ENCODE measurements at regions not wholly inside any gene's neighbourhood (a gene's known extent, or its start where the extent isn't known, plus 50 kb on each side); places are given as distances from the start of the nearest gene placed in this dataset.

GRCh38 chr10:4073912-4074311 lies 288.9 kb upstream of the KLF6 start:
- in situ Hi-C loops (cut with HindIII; ENCODE audit: low pct_unique_long_range_greater_than_20kb, low sequenced_read_pairs) (no loop called here), intact Hi-C loops (cut with micrococcal nuclease; ENCODE audit: unreplicated experiment) (no loop called here)
- no TSS peak for BruUV-seq (replicated peaks)
- ChIA-PET CTCF (no interaction called here), POLR2A (no interaction called here)
- no peaks in the 10 kb centered on the region for H3K4me1 ChIP-seq (ENCODE audit: control insufficient read depth, insufficient read depth, low read length)
- TF ChIP-seq TCF7L2 (IDR thresholded peaks at IDR 0.05; ENCODE audit: low read depth, low read length): no peak
- no peak for TF ChIP-seq REST (IDR thresholded peaks at IDR 0.05; ENCODE audit: insufficient read depth in 1 of 2, low read depth in 2 of 2, low read length in 1 of 2)
- no peak for TF ChIP-seq CTCF (IDR thresholded peaks at IDR 0.05)
- TF ChIP-seq SIN3A (IDR thresholded peaks at IDR 0.05; ENCODE audit: borderline replicate concordance, insufficient read depth, low read depth, low read length): no peak
- TF ChIP-seq POLR2AphosphoS5 (IDR thresholded peaks at IDR 0.05; ENCODE audit: low read depth, low read length): no peak
- ATAC-seq (no peak), DNase-seq (ENCODE audit: low read depth, low spot score) (no peak)
- H3K36me3 ChIP-seq (ENCODE audit: control insufficient read depth, insufficient read depth, low read length): no peaks in the 10 kb centered on the region
- no peaks in the 10 kb centered on the region for H3K27me3 ChIP-seq (ENCODE audit: control insufficient read depth, insufficient read depth, low read length)
- peak overlapping the region; percentile 11; the same call in 1 of the 2 replicates for H3K27ac ChIP-seq (ENCODE audit: low read length)
- no peak overlapping the region for H3K4me3 ChIP-seq (ENCODE audit: low read depth in 2 of 2, low read length in 2 of 2)
- peaks cover 4% of the 10 kb centered on the region; the same call in 1 of the 2 replicates for H3K9me3 ChIP-seq (ENCODE audit: control insufficient read depth, insufficient read depth, low read depth, low read length)

GRCh38 chr10:4070921-4071660 lies 286.1 kb upstream of the KLF6 start:
- intact Hi-C loops (cut with micrococcal nuclease; ENCODE audit: unreplicated experiment) (no loop called here), in situ Hi-C loops (cut with HindIII; ENCODE audit: low pct_unique_long_range_greater_than_20kb, low sequenced_read_pairs) (no loop called here)
- H3K27me3 ChIP-seq (ENCODE audit: control insufficient read depth, insufficient read depth, low read length): no peaks in the 10 kb centered on the region
- H3K4me3 ChIP-seq (ENCODE audit: low read depth in 2 of 2, low read length in 2 of 2): no peak overlapping the region
- no TSS peak for BruUV-seq (replicated peaks)
- peaks cover 13% of the 10 kb centered on the region for H3K4me1 ChIP-seq (ENCODE audit: control insufficient read depth, insufficient read depth, low read length)
- no peak for ATAC-seq
- H3K27ac ChIP-seq (ENCODE audit: low read length): 0 out of 2 replicates have a peak overlapping the region, but pooled peaks have one; percentile 51
- H3K36me3 ChIP-seq (ENCODE audit: control insufficient read depth, insufficient read depth, low read length): no peaks in the 10 kb centered on the region
- no peak for TF ChIP-seq TCF7L2 (IDR thresholded peaks at IDR 0.05; ENCODE audit: low read depth, low read length)
- TF ChIP-seq CTCF (IDR thresholded peaks at IDR 0.05): no peak
- no peak for TF ChIP-seq SIN3A (IDR thresholded peaks at IDR 0.05; ENCODE audit: borderline replicate concordance, insufficient read depth, low read depth, low read length)
- no peak for TF ChIP-seq POLR2AphosphoS5 (IDR thresholded peaks at IDR 0.05; ENCODE audit: low read depth, low read length)
- no peak for TF ChIP-seq REST (IDR thresholded peaks at IDR 0.05; ENCODE audit: insufficient read depth in 1 of 2, low read depth in 2 of 2, low read length in 1 of 2)
- ChIA-PET CTCF (no interaction called here), POLR2A (no interaction called here)
- peaks cover 4% of the 10 kb centered on the region; the same call in 1 of the 2 replicates for H3K9me3 ChIP-seq (ENCODE audit: control insufficient read depth, insufficient read depth, low read depth, low read length)
- DNase-seq (ENCODE audit: low read depth, low spot score): no peak

All from Panc1 (cell line).